GM12874 (cell line): ENCODE measurements at regions not wholly inside any gene's neighbourhood (a gene's known extent, or its start where the extent isn't known, plus 50 kb on each side); places are given as distances from the start of the nearest gene placed in this dataset.

ENCODE experiments used
- TF ChIP-seq, protein P1 (sequence below): IDR thresholded peaks from 2 replicates; pipeline ENCODE4 v1.5.1; 2011; ENCODE audit warnings: low read depth, mild to moderate bottlenecking, control low read depth, low read length, moderate library complexity; ENCODE audit not compliant: insufficient read depth

DNA sequence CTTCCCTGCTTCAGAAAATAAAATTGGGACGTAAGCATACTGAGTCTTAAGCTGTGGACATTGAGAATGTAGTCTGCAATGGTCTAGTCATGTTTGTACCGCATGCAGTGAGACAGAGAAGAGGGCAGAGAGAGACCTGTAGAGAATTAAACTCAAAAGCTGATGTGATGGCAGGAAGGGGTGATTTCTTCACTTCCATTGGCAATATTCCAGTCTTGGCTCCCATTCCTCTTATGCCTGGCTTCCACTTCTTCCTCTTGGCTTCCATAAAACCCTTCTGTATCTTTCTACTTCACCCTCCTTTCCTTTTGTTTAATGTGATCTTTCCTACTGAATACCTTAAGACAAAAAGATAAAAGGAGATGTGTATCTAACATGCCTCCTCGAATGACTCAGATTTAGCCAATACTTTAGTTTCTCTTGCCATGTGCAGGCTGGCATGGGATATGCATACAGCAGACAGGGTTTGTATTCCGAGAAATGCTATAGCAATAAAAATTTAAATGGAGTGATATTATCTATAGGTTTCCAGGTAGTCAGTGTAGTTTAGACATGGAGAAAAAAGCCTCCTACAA lies 423.1 kb upstream of the DYNLRB2 start:
- TF ChIP-seq, protein P1, sequence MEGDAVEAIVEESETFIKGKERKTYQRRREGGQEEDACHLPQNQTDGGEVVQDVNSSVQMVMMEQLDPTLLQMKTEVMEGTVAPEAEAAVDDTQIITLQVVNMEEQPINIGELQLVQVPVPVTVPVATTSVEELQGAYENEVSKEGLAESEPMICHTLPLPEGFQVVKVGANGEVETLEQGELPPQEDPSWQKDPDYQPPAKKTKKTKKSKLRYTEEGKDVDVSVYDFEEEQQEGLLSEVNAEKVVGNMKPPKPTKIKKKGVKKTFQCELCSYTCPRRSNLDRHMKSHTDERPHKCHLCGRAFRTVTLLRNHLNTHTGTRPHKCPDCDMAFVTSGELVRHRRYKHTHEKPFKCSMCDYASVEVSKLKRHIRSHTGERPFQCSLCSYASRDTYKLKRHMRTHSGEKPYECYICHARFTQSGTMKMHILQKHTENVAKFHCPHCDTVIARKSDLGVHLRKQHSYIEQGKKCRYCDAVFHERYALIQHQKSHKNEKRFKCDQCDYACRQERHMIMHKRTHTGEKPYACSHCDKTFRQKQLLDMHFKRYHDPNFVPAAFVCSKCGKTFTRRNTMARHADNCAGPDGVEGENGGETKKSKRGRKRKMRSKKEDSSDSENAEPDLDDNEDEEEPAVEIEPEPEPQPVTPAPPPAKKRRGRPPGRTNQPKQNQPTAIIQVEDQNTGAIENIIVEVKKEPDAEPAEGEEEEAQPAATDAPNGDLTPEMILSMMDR: no peak

DNA sequence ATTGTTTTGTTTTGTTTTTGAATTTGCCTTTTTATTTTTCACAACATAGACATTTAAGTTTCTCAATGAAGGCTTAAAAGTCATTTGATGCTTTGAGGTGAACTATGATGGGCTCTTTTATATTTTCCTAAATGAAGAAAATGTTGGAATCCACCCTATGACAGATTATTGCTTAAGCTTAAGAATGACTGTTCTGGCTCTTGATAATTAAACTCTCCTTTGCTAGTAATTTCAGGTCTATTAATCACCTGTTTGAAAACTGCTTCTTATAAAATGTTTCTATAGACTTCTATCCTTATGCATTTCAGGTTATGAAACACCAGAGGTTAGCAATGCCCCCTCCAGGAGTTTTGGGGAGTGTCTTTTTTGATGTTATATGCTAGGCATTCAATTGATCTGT lies 424.1 kb upstream of the DYNLRB2 start:
- TF ChIP-seq, protein P1: no peak

DNA sequence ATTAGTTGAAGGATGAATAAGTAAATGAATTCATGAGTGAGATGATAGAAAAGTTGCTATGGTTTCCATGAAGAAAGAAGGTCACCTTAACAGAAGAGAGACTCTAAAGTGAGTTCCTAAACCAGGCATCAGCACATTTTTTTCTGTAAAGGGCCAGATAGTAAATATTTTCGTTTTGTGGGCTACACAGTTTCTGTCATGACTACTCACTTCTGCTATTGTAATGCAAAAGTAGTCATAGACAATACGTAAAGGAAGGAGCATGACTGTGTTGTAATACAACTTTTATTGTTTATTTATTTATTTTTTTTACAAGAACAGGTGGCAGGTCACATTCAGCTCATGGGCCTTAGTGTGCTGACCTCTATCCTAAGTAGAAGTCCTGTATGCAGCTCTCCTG lies 426.1 kb upstream of the DYNLRB2 start:
- TF ChIP-seq, protein P1: no peak

DNA sequence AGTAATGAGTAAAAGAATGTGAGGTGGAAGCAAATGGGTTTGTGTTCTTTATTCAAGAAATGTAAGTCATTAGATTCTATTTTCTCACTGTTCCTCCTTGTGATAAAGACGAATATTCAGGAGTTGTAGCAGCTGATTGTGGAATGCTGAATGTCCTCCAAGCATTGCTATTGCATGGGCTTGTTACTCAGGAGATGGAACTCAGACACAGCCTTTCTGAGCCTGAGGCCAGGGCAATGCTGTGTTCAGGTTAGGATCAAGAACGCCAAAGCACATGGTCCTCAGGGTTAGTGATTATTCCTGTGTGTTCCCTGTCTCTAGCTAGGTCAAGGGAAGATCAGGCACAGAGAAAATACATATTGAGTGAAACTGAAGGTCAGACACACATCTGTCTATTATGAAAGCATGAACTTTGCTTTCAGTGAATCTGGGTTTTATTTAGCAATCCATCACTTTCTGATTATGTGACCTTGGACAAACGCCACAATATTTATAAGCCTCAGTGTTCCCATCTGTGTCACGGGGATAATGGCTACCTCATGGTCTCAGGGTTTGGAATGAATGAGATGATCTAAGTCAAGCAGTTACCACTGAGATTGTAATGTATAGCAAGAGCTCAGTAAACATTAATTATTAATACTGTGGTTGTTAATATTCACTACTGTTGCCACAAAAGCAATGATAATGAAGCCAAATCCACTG lies 426.8 kb upstream of the DYNLRB2 start:
- TF ChIP-seq, protein P1: no peak

DNA sequence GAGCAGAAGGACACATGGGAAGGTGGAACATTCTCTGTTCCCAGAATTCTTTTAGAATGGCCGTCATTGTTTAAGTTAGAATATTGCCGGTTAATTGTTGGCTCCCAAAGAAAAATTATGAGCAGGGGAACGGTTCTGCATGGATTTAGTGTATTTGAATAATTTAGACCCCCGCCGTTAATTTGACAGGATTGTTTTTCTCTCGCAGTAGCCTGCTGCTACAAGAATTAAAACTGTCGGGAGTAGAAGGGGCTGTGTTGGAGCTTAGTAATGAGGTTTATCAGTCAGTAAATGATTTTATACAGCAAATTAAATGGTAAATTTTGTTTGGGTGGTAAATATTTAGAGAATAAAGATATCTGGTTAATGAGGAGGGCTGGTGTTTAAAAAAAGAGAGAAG lies 431.2 kb upstream of the DYNLRB2 start:
- TF ChIP-seq, protein P1: no peak

DNA sequence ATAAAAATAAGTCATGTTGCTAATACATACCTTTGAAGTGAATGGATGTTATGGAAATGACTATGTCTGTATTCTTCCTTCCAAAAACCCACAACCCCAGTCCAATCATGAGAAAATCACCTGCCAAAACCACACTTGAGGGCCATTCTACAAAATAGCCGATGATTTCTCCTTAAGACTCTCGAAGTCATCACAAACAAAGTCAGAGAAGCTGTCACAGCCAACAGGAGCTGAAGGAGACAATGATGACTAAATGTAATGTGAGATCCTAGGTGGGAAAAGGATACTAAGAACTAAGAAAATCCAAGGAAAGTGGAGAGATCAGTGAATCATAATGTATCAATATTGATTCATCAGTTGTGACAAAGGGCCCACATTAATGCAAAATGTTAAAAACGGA lies 432.9 kb upstream of the DYNLRB2 start:
- TF ChIP-seq, protein P1: no peak

DNA sequence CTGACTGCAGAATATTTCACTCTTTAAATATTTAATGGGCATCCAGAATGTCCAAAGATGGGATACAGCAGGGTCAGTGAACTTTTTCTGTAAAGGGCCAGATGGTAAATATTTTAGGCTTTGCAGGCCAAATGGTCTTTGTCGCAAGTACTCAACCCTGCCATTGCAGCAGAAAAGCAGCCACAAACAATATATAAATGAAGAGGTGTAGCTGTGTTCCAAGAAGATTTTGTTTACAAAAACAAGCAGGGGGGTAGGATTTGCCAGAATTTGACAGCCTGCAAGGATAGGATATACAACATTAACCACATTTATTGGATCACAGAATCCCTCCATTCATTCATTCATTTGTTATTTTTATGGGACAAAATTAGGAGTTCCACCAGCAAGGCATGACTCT lies 435.0 kb upstream of the DYNLRB2 start:
- TF ChIP-seq, protein P1: no peak

DNA sequence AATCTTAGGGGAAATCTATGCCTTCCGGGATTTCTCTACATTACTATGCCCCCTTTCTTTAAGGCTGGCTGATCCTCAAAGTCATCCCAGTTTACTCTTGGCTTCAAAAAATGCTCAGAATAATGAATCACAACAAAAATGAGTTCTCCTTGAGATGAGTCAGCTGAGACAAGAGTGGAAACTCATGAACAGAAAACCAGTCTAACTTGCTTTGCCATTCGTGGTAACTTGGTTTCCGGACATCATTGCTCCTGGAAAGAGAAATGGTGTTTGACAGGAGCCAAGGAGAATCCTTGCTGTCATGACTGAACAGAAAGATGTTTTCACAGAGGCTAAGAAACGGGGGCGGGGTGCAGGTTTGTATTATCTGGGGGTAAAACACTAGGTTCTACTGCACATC lies 435.6 kb upstream of the DYNLRB2 start:
- TF ChIP-seq, protein P1: no peak
